ENCODE measurements at regions not wholly inside any gene's neighbourhood (a gene's known extent, or its start where the extent isn't known, plus 50 kb on each side); places are given as distances from the start of the nearest gene placed in this dataset.

GRCh38 chr1:184310157-184310819 is 76.5 kb upstream of the C1orf21 start:
- WGBS (ENCODE audit: insufficient coverage) = 86% methylated on average over 1 of the region's 1 CpG
- CTCF ChIA-PET = no interaction called here

GRCh38 chr1:184311580-184311979 is 75.2 kb upstream of the C1orf21 start:
- H3K9me3 ChIP-seq (ENCODE audit: control extremely low read depth in 1 of 3, control insufficient read depth in 2 of 3, insufficient read depth in 1 of 3, low read length in 2 of 3) = no peaks in the 10 kb centered on the region

More at GRCh38 chr1:184310157-184310819, 76.5 kb upstream of the C1orf21 start:
- Mint-ChIP-seq H3K4me1 (no peaks in the 10 kb centered on the region), H3K27ac (no peak overlapping the region), H3K27me3 (peaks cover 9% of the 10 kb centered on the region), H3K4me3 (no peak overlapping the region), H3K9me3 (ENCODE audit: insufficient read depth) (peaks cover 6% of the 10 kb centered on the region)
- intact Hi-C loops (cut with micrococcal nuclease) = no loop called here
- TF ChIP-seq CTCF (IDR thresholded peaks at IDR 0.05) (no peak), EZH2 (IDR thresholded peaks at IDR 0.05; ENCODE audit: borderline replicate concordance, insufficient read depth, low read depth, low read length, poor library complexity, severe bottlenecking) (no peak)
- no peak overlapping the region for H3K9ac ChIP-seq (ENCODE audit: low read length)
- H3K36me3 ChIP-seq (replicated peaks in 1 of 2; ENCODE audit: control extremely low read depth in 1 of 2, control insufficient read depth in 1 of 2, extremely low read depth in 1 of 2, insufficient read depth in 2 of 2, low read length in 1 of 2) = no peaks in the 10 kb centered on the region
- DNase-seq (no peak), ATAC-seq (ENCODE audit: low read depth) (no peak)
- H3K4me2 ChIP-seq (replicated peaks; ENCODE audit: low read depth, low read length, poor library complexity, severe bottlenecking) = no peak overlapping the region
- peaks cover 0 to 1% (median 0%) of the 10 kb centered on the region in 3 donors for H3K9me3 ChIP-seq (ENCODE audit: control extremely low read depth in 1 of 3, control insufficient read depth in 2 of 3, insufficient read depth in 1 of 3, low read length in 2 of 3)
- POLR2A ChIA-PET = no interaction called here
- no peak overlapping the region for H3K4me3 ChIP-seq (ENCODE audit: control extremely low read depth in 1 of 5, extremely low read depth in 1 of 5, insufficient read depth in 1 of 5, low read depth in 2 of 5, low read length in 4 of 5)
- no peaks in the 10 kb centered on the region for H4K20me1 ChIP-seq (ENCODE audit: control insufficient read depth, insufficient read depth, low read length, poor library complexity, severe bottlenecking)
- peaks cover 0 to 2% (median 0%) of the 10 kb centered on the region in 4 experiments for H3K27me3 ChIP-seq (replicated peaks in 1 of 4; ENCODE audit: control extremely low read depth in 1 of 4, control insufficient read depth in 3 of 4, insufficient read depth in 4 of 4, low read length in 3 of 4)
- no peaks in the 10 kb centered on the region for H3K4me1 ChIP-seq (ENCODE audit: control insufficient read depth in 2 of 2, insufficient read depth in 2 of 2, low read length in 2 of 2)
- no peaks in the 10 kb centered on the region for H3K79me2 ChIP-seq (ENCODE audit: control insufficient read depth, insufficient read depth, low read length)
- H3K27ac ChIP-seq (ENCODE audit: low read length in 2 of 2) = no peak overlapping the region
- H2AFZ ChIP-seq (ENCODE audit: insufficient read depth, low read depth, low read length, poor library complexity, severe bottlenecking) = no peak overlapping the region

More at GRCh38 chr1:184311580-184311979, 75.2 kb upstream of the C1orf21 start:
- H3K4me1 Mint-ChIP-seq = no peaks in the 10 kb centered on the region
- ChIA-PET CTCF (no interaction called here), POLR2A (no interaction called here)
- H3K4me3 ChIP-seq (ENCODE audit: control extremely low read depth in 1 of 5, extremely low read depth in 1 of 5, insufficient read depth in 1 of 5, low read depth in 2 of 5, low read length in 4 of 5) = no peak overlapping the region
- peaks cover 5% of the 10 kb centered on the region for H3K27me3 Mint-ChIP-seq
- H3K27ac ChIP-seq (ENCODE audit: low read length in 2 of 2) = no peak overlapping the region
- H2AFZ ChIP-seq (ENCODE audit: insufficient read depth, low read depth, low read length, poor library complexity, severe bottlenecking) = no peak overlapping the region
- H3K79me2 ChIP-seq (ENCODE audit: control insufficient read depth, insufficient read depth, low read length) = no peaks in the 10 kb centered on the region
- H3K36me3 ChIP-seq (replicated peaks in 1 of 2; ENCODE audit: control extremely low read depth in 1 of 2, control insufficient read depth in 1 of 2, extremely low read depth in 1 of 2, insufficient read depth in 2 of 2, low read length in 1 of 2) = no peaks in the 10 kb centered on the region
- ATAC-seq (ENCODE audit: low read depth) (no peak), DNase-seq (no peak)
- intact Hi-C loops (cut with micrococcal nuclease) = no loop called here
- no peak overlapping the region for H3K4me3 Mint-ChIP-seq
- peaks cover 2% of the 10 kb centered on the region for H3K9me3 Mint-ChIP-seq (ENCODE audit: insufficient read depth)
- H3K4me1 ChIP-seq (ENCODE audit: control insufficient read depth in 2 of 2, insufficient read depth in 2 of 2, low read length in 2 of 2) = no peaks in the 10 kb centered on the region
- no peaks in the 10 kb centered on the region for H4K20me1 ChIP-seq (ENCODE audit: control insufficient read depth, insufficient read depth, low read length, poor library complexity, severe bottlenecking)
- H3K9ac ChIP-seq (ENCODE audit: low read length) = no peak overlapping the region
- peaks cover 0 to 3% (median 0%) of the 10 kb centered on the region in 4 experiments for H3K27me3 ChIP-seq (replicated peaks in 1 of 4; ENCODE audit: control extremely low read depth in 1 of 4, control insufficient read depth in 3 of 4, insufficient read depth in 4 of 4, low read length in 3 of 4)
- TF ChIP-seq EZH2 (IDR thresholded peaks at IDR 0.05; ENCODE audit: borderline replicate concordance, insufficient read depth, low read depth, low read length, poor library complexity, severe bottlenecking) = no peak
- H3K4me2 ChIP-seq (replicated peaks; ENCODE audit: low read depth, low read length, poor library complexity, severe bottlenecking) = no peak overlapping the region
- 50% methylated on average over 1 of the region's 2 CpGs for whole genome bisulfite sequencing (ENCODE audit: insufficient coverage)
- no peak overlapping the region for H3K27ac Mint-ChIP-seq
